ENCODE measurements at regions not wholly inside any gene's neighbourhood (a gene's known extent, or its start where the extent isn't known, plus 50 kb on each side); places are given as distances from the start of the nearest gene placed in this dataset.

- TF ChIP-seq CTCF (IDR thresholded peaks at IDR 0.05) (no peak), POLR2A (IDR thresholded peaks at IDR 0.05) (no peak), EP300 (IDR thresholded peaks at IDR 0.05) (no peak)
Measured at GRCh38 chr18:76643199-76643598, 148.2 kb upstream of the ZNF516 start.
